SKM-1 treated with dmso at 0.1 percent for 144 hours (cell line): ENCODE measurements at regions not wholly inside any gene's neighbourhood (a gene's known extent, or its start where the extent isn't known, plus 50 kb on each side); places are given as distances from the start of the nearest gene placed in this dataset.

Experiments
- DNase-seq: peaks from one replicate; lab custom pipeline; 2025; ENCODE audit not compliant: unreplicated experiment; lab: John Stamatoyannopoulos, UW

GRCh38 chr20:50459124-50459918 is 50.9 kb upstream of the PTPN1 start:
- no peak for DNase-seq

DNA sequence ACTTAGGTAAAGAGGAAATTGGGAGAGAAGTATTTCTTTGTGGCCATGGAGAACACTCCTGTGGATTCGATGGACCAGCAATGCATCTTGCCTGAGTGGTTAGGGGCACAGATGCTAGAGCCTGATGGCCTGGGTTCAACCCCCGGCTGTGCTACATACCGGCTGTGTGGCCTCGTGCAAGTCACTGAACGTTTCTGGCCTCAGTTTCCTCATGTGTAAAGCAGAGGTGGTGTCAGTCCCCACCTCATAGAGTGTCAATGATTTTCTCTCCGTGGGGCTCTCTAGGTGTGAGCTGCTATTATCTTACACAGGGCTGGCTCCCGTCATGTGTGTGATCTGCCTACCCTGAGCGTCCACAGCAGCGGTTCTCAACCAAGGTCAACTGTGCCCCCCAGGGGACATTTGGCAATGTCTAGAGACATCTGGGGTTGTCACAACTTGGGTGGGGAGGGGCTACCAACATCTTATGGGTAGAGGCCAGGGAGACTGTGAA is 50.0 kb upstream of the PTPN1 start:
- no peak for DNase-seq
